ENCODE measurements at regions not wholly inside any gene's neighbourhood (a gene's known extent, or its start where the extent isn't known, plus 50 kb on each side); places are given as distances from the start of the nearest gene placed in this dataset.

DNA sequence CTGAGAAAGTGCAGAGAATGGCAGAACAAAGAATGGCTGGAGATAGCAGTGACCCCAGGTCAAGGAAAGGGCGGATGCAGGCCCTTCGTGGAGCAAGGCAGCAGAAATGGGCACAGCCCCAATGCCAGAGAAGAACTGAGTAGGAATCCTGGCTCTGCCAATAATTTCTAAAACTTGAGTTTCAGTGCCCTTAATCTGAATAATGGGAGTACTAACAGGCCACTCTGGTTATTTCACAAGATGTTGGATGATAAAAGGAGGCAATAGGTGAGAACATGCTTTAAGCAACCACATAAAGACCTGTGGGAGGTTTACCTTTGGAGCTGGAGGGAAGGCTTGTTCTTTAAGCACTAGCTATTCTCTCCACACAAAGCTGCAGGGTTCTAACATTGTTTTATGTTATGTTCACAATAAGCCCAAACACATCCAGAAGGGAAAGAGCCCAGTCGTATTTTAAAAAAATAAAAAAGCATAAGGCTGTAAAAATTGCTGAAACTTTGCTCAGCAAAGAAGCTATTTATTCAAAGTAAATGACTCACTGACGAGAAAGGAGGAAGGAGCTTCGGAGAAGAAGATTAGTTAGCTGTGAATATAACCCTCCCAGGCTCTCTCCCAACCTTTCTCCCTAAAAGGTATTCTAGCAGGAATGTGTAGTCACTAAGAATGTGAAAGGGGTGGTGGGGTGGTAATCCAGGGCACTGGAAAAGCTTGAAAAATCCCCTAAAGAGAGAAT, 470.2 kb downstream of the TXNL1 start:
- TF ChIP-seq CTCF (IDR thresholded peaks at IDR 0.05) = no peak
- no peak for TF ChIP-seq REST (IDR thresholded peaks at IDR 0.05; ENCODE audit: insufficient read depth in 1 of 2, low read depth in 2 of 2, low read length in 1 of 2)
- TF ChIP-seq TCF7L2 (IDR thresholded peaks at IDR 0.05; ENCODE audit: low read depth, low read length) = no peak

All from Panc1 (cell line).